WTC11 (cell line): ENCODE measurements at regions not wholly inside any gene's neighbourhood (a gene's known extent, or its start where the extent isn't known, plus 50 kb on each side); places are given as distances from the start of the nearest gene placed in this dataset.

Source experiments
- ATAC-seq: fragments of 200-7000 bp; cut with Tn5 transposase; 2 replicates; pipeline ENCODE4 v1.10.0; 2021; ENCODE audit warnings: mild to moderate bottlenecking, moderate library complexity
- CTCF ChIA-PET: fragments of 300-600 bp; sonication (Branson Sonifier 250); formaldehyde crosslinking; loops from one replicate; lab custom pipeline; 2021; ENCODE audit warnings: antibody characterized with exemption; lab: Charles Lee
- POLR2A ChIA-PET: fragments of 350-600 bp; sonication (Branson Sonifier 250); formaldehyde crosslinking; loops from one replicate; lab custom pipeline; 2021; ENCODE audit warnings: antibody characterized with exemption; lab: Charles Lee
- DNase-seq: peaks from one replicate; pipeline ENCODE4 v3.0.0; 2021; ENCODE audit warnings: low spot score
- H3K27ac Mint-ChIP-seq: 2 replicates; pipeline ENCODE4 v1.8.0; 2021; ENCODE audit warnings: mixed read lengths
- H3K27me3 Mint-ChIP-seq: 2 replicates; pipeline ENCODE4 v1.8.0; 2021; ENCODE audit warnings: low read depth, mild to moderate bottlenecking, moderate library complexity, mixed read lengths
- H3K36me3 Mint-ChIP-seq: 2 replicates; pipeline ENCODE4 v1.8.0; 2021; ENCODE audit warnings: mixed read lengths
- H3K4me1 Mint-ChIP-seq: 2 replicates; pipeline ENCODE4 v1.8.0; 2022; ENCODE audit warnings: mixed read lengths
- H3K4me3 Mint-ChIP-seq: 2 replicates; pipeline ENCODE4 v1.8.0; 2021; ENCODE audit warnings: mild to moderate bottlenecking, moderate library complexity, mixed read lengths
- H3K9me3 Mint-ChIP-seq: 2 replicates; pipeline ENCODE4 v1.8.0; 2021; ENCODE audit warnings: mixed read lengths
- ATF2 ChIP-seq: sonication (generic); formaldehyde crosslinking; IDR thresholded peaks from 2 replicates; pipeline ENCODE4 v1.8.1; 2022; ENCODE audit warnings: low read depth, missing genetic modification reagents, borderline replicate concordance
- FOXP4 ChIP-seq: sonication (generic); formaldehyde crosslinking; IDR thresholded peaks from 2 replicates; pipeline ENCODE4 v1.8.0; 2022; ENCODE audit warnings: mild to moderate bottlenecking, missing genetic modification reagents
- GRHL2 ChIP-seq: fragments of 250-450 bp; sonication (Bioruptor Pico); IDR thresholded peaks from 2 replicates; pipeline ENCODE4 v1.8.0; 2022; ENCODE audit warnings: mild to moderate bottlenecking, moderate library complexity; ENCODE audit not compliant: insufficient replicate concordance, severe bottlenecking
- GTF2I ChIP-seq: fragments of 250-450 bp; sonication (Bioruptor Pico); conservative IDR thresholded peaks from 2 replicates; pipeline ENCODE4 v1.4.0; 2021; ENCODE audit warnings: mild to moderate bottlenecking
- JAZF1 ChIP-seq: fragments of 250-450 bp; sonication (Bioruptor Pico); IDR thresholded peaks from 2 replicates; pipeline ENCODE4 v1.9.0; 2021; ENCODE audit warnings: moderate library complexity, mild to moderate bottlenecking, inconsistent platforms
- MAX ChIP-seq: sonication (generic); formaldehyde crosslinking; IDR thresholded peaks from 2 replicates; pipeline ENCODE4 v1.8.0; 2022; ENCODE audit warnings: mild to moderate bottlenecking, missing genetic modification reagents
- NFATC4 ChIP-seq: fragments of 250-450 bp; sonication (Bioruptor Pico); IDR thresholded peaks from 2 replicates; pipeline ENCODE4 v1.9.0; 2021; ENCODE audit warnings: mild to moderate bottlenecking
- NFE2L1 ChIP-seq: sonication (generic); formaldehyde crosslinking; IDR thresholded peaks from 2 replicates; pipeline ENCODE4 v1.8.1; 2023; ENCODE audit warnings: missing genetic modification reagents
- NFYB ChIP-seq: sonication (generic); formaldehyde crosslinking; conservative IDR thresholded peaks from 2 replicates; pipeline ENCODE4 v1.8.0; 2022; ENCODE audit warnings: low read depth, missing genetic modification reagents
- PRRX2 ChIP-seq: fragments of 250-450 bp; sonication (Bioruptor Pico); IDR thresholded peaks from 2 replicates; pipeline ENCODE4 v1.8.0; 2021; ENCODE audit warnings: mild to moderate bottlenecking
- RELA ChIP-seq: sonication (generic); formaldehyde crosslinking; IDR thresholded peaks from 2 replicates; pipeline ENCODE4 v1.8.1; 2022; ENCODE audit warnings: missing genetic modification reagents, mild to moderate bottlenecking, borderline replicate concordance
- RORB ChIP-seq: fragments of 250-450 bp; sonication (Bioruptor Pico); IDR thresholded peaks from 2 replicates; pipeline ENCODE4 v1.9.0; 2021; ENCODE audit warnings: mild to moderate bottlenecking
- USF1 ChIP-seq: sonication (generic); formaldehyde crosslinking; IDR thresholded peaks from 2 replicates; pipeline ENCODE4 v1.8.0; 2022; ENCODE audit warnings: mild to moderate bottlenecking, missing genetic modification reagents
- ZNF121 ChIP-seq: sonication (generic); formaldehyde crosslinking; IDR thresholded peaks from 2 replicates; pipeline ENCODE4 v1.8.0; 2023; ENCODE audit warnings: missing genetic modification reagents
- ZNF138 ChIP-seq: sonication (generic); formaldehyde crosslinking; conservative IDR thresholded peaks from 2 replicates; pipeline ENCODE4 v1.8.1; 2022; ENCODE audit warnings: mild to moderate bottlenecking, moderate library complexity, missing genetic modification reagents
- ZNF317 ChIP-seq: sonication (generic); formaldehyde crosslinking; IDR thresholded peaks from 2 replicates; pipeline ENCODE4 v1.8.1; 2023; ENCODE audit warnings: low read depth, mild to moderate bottlenecking, moderate library complexity, missing genetic modification reagents, borderline replicate concordance
- ZNF423 ChIP-seq: fragments of 250-450 bp; sonication (Bioruptor Pico); IDR thresholded peaks from 2 replicates; pipeline ENCODE4 v2.1.2; 2022; ENCODE audit warnings: mild to moderate bottlenecking, moderate library complexity
- ZNF532 ChIP-seq: fragments of 250-450 bp; sonication (Bioruptor Pico); IDR thresholded peaks from 2 replicates; pipeline ENCODE4 v1.9.0; 2021; ENCODE audit warnings: mild to moderate bottlenecking, borderline replicate concordance
- ZSCAN18 ChIP-seq: fragments of 250-450 bp; sonication (Bioruptor Pico); IDR thresholded peaks from 2 replicates; pipeline ENCODE4 v2.1.2; 2022; ENCODE audit warnings: mild to moderate bottlenecking, moderate library complexity
- TF ChIP-seq, protein P1 (sequence below): sonication (generic); formaldehyde crosslinking; IDR thresholded peaks from 2 replicates; pipeline ENCODE4 v1.8.1; 2022; ENCODE audit warnings: low read depth, mild to moderate bottlenecking, moderate library complexity, missing genetic modification reagents, borderline replicate concordance
- TF ChIP-seq, protein P2 (sequence below): sonication (generic); formaldehyde crosslinking; IDR thresholded peaks from 2 replicates; pipeline ENCODE4 v1.8.1; 2022; ENCODE audit warnings: missing genetic modification reagents, borderline replicate concordance
- TF ChIP-seq, protein P3 (sequence below): fragments of 250-450 bp; sonication (Bioruptor Pico); IDR thresholded peaks from 2 replicates; pipeline ENCODE4 v1.8.0; 2021; ENCODE audit warnings: mild to moderate bottlenecking

DNA sequence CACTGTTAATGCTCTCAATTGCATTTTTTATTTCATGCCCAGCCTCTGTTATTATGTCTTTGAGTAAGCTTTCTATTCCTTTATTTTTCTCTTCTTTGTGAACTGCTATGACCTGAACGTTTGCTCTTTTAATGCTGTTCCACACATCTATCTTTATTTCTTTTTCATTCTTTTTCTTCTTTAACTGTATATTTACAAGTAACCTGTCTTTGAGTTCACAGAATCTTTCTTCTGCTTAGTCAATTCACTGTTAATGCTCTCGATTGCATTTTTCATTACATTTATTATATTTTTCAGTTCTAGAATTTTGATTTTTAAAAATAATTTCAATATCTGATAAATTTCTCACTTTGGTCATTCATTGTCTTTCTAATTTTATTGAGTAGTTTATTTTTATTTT is 316.3 kb upstream of the MEF2C start (continued):
- TF ChIP-seq, protein P1, sequence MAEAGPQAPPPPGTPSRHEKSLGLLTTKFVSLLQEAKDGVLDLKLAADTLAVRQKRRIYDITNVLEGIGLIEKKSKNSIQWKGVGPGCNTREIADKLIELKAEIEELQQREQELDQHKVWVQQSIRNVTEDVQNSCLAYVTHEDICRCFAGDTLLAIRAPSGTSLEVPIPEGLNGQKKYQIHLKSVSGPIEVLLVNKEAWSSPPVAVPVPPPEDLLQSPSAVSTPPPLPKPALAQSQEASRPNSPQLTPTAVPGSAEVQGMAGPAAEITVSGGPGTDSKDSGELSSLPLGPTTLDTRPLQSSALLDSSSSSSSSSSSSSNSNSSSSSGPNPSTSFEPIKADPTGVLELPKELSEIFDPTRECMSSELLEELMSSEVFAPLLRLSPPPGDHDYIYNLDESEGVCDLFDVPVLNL (CRISPR knock-in tag): no peak
- no peak for TF ChIP-seq PRRX2 (CRISPR knock-in tag)
- TF ChIP-seq FOXP4: no peak
- TF ChIP-seq NFYB (CRISPR knock-in tag): no peak
- no peak for TF ChIP-seq MAX (CRISPR knock-in tag)
- no peak for TF ChIP-seq ZNF138
- no peak for TF ChIP-seq GRHL2 (CRISPR knock-in tag)
- TF ChIP-seq RORB: no peak
- TF ChIP-seq, all 79 proteins: peak for 0

- peaks cover 22% of the 10 kb centered on the region for H3K9me3 Mint-ChIP-seq
- no peak for ATAC-seq
- no peak overlapping the region for H3K4me3 Mint-ChIP-seq
- no peak for DNase-seq
- no peaks in the 10 kb centered on the region for H3K4me1 Mint-ChIP-seq
- ChIA-PET POLR2A (no interaction called here), CTCF (interaction anchor here (0.7 kb wide), 1 partner anchor 18 kb away, joined by 3 read pairs; no protein-coding TSS in a partner anchor)
- 0 out of 2 replicates have a peak, but pooled peaks cover 3% of the 10 kb centered on the region for H3K36me3 Mint-ChIP-seq
- no peak overlapping the region for H3K27ac Mint-ChIP-seq
- no peaks in the 10 kb centered on the region for H3K27me3 Mint-ChIP-seq
- TF ChIP-seq, protein P2, sequence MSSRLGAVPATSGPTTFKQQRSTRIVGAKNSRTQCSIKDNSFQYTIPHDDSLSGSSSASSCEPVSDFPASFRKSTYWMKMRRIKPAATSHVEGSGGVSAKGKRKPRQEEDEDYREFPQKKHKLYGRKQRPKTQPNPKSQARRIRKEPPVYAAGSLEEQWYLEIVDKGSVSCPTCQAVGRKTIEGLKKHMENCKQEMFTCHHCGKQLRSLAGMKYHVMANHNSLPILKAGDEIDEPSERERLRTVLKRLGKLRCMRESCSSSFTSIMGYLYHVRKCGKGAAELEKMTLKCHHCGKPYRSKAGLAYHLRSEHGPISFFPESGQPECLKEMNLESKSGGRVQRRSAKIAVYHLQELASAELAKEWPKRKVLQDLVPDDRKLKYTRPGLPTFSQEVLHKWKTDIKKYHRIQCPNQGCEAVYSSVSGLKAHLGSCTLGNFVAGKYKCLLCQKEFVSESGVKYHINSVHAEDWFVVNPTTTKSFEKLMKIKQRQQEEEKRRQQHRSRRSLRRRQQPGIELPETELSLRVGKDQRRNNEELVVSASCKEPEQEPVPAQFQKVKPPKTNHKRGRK (CRISPR knock-in tag): no peak
- TF ChIP-seq NFE2L1 (CRISPR knock-in tag) (no peak), NFATC4 (CRISPR knock-in tag) (no peak), ATF2 (no peak), GTF2I (no peak), ZSCAN18 (no peak), ZNF423 (CRISPR knock-in tag) (no peak), ZNF121 (CRISPR knock-in tag) (no peak), ZNF317 (CRISPR knock-in tag) (no peak), RELA (CRISPR knock-in tag) (no peak), JAZF1 (CRISPR knock-in tag) (no peak), ZNF532 (no peak), USF1 (CRISPR knock-in tag) (no peak)
- TF ChIP-seq, protein P3, sequence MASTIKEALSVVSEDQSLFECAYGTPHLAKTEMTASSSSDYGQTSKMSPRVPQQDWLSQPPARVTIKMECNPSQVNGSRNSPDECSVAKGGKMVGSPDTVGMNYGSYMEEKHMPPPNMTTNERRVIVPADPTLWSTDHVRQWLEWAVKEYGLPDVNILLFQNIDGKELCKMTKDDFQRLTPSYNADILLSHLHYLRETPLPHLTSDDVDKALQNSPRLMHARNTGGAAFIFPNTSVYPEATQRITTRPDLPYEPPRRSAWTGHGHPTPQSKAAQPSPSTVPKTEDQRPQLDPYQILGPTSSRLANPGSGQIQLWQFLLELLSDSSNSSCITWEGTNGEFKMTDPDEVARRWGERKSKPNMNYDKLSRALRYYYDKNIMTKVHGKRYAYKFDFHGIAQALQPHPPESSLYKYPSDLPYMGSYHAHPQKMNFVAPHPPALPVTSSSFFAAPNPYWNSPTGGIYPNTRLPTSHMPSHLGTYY (CRISPR knock-in tag): no peak
These were observed 308.4 kb upstream of the MEF2C start for GRCh38 chr5:89191374-89191773.
